Fibroblast of skin of right quadriceps (primary cell): ENCODE measurements at regions not wholly inside any gene's neighbourhood (a gene's known extent, or its start where the extent isn't known, plus 50 kb on each side); places are given as distances from the start of the nearest gene placed in this dataset.

Experiments used
- DNase-seq: peaks from one replicate; pipeline ENCODE4 v3.0.0-alpha.2; 2013

GRCh38 chr9:107730666-107731065 is 241.1 kb upstream of the KLF4 start:
- DNase-seq, result no peak

- peak; percentile 33 for DNase-seq
These were observed 237.7 kb upstream of the KLF4 start for GRCh38 chr9:107727086-107727780.

DNA sequence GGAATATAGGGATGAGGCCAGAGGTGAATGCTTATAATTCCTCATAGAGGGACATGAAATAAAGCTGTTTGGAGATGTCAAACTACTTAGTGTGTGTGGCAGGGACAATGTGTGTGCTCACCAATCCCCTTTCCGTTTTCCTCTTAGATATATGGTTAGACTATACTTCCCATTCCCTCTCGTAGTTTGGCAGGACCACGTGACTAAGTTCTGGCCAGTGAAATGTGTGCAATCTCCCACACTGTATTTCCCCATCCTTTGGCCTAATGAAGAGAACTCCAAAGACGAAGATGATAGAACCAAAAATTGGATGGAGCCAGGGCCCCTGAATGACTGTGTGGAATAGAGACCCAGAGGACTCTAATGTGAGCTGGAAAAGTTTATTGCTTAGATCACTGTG is 233.4 kb upstream of the KLF4 start:
- no peak for DNase-seq

DNA sequence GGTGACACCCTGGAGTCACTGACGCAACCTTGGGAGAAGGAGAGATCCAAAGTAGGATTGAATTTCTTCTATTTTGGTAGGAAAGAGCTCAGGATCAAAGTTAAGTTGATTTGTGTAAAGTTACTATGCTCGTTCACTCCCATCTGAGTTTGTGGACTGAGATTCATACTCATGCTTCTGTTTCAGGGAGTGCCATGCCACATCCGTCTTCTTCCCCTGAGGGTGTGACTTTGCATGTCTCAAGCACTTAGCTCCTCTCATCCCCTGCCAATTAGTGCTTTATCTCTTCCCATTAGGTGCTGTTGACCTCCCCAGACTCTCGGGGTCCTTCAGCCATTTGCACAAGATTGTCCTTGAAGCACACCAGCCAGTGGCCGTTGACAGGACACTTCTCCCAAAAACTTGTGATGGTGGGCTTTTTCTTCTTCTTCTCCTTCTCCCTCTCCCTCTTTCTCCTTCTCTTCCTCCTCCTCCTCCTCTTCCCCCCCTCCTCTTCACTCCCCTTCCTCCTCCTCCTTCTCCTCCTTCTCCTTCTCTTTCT is 232.2 kb upstream of the KLF4 start:
- no peak for DNase-seq

DNA sequence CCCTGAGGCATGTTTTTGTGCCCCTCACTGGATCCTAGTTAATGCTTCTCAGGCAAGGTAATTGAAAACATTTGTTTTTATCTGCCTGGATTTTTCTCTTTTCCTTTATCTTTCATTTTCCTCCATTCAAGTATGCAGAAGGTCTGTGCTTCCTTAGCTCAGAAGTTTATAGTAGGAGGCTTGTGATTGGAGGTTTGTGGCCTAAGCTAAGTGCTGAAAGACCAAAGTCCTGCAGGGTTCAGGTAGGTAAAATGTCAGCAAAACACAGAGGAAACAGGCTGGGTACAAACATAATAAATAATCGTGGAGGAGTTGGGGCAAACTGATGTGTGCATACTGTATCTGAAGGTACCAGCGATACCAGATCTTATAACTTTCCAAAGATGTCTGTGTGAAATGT is 230.9 kb upstream of the KLF4 start:
- no peak for DNase-seq

DNA sequence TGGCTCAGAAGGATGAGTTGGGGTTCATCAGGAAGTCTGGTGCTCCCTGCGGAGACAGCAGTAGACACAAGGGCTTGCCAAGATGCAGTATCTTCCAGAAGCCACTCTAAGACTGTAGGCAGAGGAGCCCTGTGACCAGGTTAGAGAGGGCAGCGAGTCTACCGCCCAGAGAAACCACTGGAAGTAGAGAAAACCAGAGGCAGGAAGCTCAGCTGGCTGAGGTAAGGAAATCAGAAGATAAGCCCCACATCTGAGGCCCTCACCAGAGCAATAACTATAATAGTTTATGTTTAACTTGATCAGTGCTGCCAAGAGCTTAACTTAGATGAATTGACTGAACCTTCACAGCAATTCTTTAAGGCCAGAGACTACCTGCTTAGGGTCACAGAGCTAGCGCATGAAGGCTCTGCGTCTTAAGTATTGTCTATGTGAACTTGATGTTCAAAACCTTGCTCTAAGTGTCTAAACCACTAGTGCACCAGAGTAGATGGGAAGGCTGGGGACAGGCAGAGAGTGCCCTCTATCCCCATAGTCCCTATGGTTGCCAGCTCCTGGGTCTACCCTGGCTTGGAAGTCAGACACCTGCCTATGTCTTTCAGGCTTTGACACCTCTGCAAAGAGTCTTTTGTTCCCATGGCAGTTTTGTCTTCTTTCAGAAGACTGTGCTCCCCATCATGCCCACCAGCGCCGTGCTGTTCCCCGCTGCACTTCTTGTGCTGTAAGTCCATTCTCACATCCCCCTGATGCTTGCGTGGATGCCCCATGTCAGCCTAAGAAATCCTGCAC is 228.2 kb upstream of the KLF4 start:
- no peak for DNase-seq

GRCh38 chr9:107715740-107716139 is 226.2 kb upstream of the KLF4 start:
- no peak for DNase-seq

GRCh38 chr9:107713470-107713869 is 223.9 kb upstream of the KLF4 start:
- no peak for DNase-seq

DNA sequence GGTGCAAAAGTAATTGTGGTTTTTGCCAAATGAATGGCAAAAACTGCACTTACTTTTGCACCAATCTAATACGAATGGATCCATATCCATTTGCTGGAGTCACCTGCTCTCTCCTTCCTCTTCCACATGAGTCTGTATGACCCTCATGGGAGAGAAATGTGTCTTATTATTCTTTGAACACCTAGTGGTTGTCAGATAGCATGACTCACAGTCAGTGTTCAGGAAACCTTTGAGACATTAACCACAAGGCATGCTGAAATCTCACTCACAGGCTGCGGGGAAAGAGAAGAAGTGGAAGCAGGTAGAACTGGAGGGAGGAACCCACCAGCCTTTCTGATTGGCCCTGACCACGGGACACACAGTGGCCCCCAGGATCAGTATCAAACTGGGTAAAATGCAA is 222.8 kb upstream of the KLF4 start:
- peak; percentile 57 for DNase-seq

DNA sequence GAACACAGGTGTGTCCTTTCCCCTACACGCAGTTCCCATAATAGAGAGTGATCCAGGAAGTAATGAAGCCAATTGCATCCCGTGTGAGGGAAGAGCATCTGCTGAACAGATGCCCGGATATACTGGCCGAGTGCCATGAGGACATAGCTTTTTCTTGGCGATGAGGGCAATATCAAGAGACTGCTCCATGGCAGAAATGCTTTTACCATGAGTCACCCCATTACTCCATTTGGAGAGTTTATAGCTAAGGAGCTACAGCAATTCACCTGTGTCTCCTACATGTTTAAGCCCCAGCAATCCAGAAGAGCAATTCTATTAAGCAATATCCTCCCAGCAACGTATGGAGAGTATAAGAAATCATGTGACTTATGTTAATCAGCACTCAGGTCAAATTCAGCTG is 222.0 kb upstream of the KLF4 start:
- DNase-seq, result peak; percentile 94

GRCh38 chr9:107710953-107711352 is 221.4 kb upstream of the KLF4 start:
- DNase-seq, result no peak

GRCh38 chr9:107710546-107710945 is 221.0 kb upstream of the KLF4 start:
- DNase-seq, result peak; percentile 62

GRCh38 chr9:107708791-107709190 is 219.2 kb upstream of the KLF4 start:
- no peak for DNase-seq

DNA sequence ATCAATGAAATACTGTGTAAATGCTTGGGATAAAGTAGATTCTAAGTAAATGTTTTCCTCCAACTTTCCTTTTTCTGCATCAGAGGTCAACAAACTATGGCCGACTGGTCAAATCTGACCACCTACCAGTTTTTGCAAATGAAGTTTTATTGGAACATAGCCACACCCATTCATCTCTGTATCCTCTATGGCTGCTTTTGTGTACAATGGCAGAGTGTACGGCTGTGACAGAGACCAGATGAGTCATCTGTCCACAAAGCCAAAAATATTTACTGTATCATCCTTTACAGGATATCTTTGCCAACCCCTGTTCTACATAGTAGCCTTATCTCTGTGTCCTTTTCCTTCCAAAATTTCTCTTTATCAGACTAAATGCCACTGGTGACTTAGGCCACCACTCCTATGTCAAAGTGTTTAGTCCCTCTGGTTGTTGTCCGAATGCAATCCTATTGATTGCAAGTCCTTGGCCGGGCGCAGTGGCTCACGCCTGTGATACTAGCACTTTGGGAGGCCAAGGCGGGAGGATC is 218.4 kb upstream of the KLF4 start:
- DNase-seq, result peak; percentile 70

GRCh38 chr9:107707428-107707837 is 217.9 kb upstream of the KLF4 start:
- peak; percentile 96 for DNase-seq

GRCh38 chr9:107706701-107707427 is 217.3 kb upstream of the KLF4 start:
- no peak for DNase-seq

DNA sequence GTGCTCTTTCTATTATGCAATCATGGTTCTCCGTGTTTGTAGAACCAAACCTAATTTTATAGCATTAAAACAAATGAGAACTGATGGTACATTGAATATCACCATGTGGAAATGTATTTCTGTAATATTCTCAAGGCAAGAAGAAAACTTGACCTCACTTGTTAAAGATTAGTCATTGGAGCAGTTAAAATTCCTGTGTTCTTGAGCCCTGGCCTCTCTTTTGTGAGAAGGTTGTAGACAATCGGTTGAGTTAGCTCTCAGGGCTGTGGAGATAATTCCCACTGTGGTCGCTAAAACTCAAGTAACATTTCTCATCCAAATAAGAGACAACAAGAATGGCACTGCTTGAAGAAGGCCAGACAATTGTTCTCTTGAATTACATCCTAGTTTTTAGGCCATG is 216.0 kb upstream of the KLF4 start:
- DNase-seq, result no peak

GRCh38 chr9:107704774-107705173 is 215.2 kb upstream of the KLF4 start:
- peak; percentile 41 for DNase-seq

- no peak for DNase-seq
These were observed 214.1 kb upstream of the KLF4 start for GRCh38 chr9:107703651-107704050.

DNA sequence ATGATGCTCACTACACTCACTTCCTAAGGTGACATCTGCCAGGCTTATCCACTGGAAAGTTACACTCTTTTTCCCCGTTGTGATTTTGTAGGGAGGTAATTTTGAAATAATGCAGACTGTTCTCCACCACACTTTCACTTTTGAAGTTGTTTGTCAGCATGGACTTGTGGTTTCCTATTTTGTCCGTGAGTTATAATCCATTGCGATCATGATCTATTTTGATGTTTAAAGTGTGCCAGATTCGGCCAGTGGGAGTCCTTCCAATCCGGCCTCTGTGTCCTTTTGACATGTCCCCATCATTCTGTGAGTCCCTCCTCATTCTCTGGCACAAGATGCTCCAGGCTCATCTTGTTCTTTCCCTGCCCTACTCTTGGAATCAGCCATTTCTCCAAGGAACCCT is 211.3 kb upstream of the KLF4 start:
- DNase-seq, result no peak

DNA sequence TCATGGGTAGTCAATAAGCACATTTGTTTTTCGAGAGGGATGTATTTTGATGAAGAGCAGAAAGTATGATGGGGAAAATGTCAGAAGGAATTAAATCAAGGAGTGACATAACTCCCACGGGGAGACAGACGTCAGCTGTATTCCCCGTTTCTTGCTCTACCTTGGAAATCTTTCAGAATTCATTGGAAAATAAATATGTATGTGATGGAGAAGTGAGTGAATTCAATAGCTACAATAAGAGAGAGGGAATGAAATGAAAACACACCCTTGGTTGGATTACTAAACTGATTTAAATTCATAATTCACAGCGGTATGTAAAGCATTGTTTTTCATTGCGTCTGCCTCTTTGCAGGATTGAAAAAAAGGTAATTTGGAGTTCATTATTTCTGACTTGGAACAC is 209.7 kb upstream of the KLF4 start:
- DNase-seq, result no peak

DNA sequence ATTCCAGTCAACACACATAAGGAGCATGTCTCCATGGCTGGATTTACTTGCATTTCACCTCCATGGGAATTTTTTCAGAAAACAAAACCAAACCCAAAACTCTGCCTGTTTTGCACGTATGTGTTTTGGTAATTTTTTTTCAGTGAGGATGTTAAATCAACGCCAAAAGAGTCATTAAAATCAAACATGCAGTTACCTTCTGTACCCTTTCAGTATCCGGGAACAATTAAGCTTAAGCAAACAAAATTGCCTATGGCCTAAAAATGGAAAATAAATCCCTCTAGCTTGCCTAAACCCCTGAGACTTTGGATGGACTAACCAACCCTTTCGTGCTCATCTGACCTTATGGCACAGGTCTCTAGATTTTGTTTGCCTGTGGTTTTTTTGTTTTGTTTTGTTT is 209.2 kb upstream of the KLF4 start:
- no peak for DNase-seq

DNA sequence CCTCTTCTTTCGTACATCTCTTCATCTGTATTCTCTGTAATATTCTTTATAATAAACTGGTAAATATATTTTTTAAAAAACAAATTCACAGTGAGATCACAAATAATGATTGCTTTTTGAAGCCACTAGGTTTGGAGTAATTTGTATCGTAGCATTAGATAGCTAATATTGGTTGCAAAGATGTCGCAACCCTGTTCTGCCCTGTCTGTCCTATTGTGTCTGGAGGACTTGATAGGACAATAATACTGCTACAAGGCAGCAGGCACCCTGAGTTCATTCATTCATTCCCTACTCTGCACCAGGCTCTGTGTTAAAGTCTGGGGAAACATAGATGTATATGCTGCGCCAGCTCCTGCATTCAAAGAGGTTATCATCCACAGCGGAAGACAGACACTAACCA is 206.7 kb upstream of the KLF4 start:
- DNase-seq, result no peak
